NCI-H524 (cell line): ENCODE measurements at regions not wholly inside any gene's neighbourhood (a gene's known extent, or its start where the extent isn't known, plus 50 kb on each side); places are given as distances from the start of the nearest gene placed in this dataset.

Experiments used
- DNase-seq, 2 experiments: peaks; one replicate each; lab custom pipeline; 2025; lab: John Stamatoyannopoulos, UW

DNA sequence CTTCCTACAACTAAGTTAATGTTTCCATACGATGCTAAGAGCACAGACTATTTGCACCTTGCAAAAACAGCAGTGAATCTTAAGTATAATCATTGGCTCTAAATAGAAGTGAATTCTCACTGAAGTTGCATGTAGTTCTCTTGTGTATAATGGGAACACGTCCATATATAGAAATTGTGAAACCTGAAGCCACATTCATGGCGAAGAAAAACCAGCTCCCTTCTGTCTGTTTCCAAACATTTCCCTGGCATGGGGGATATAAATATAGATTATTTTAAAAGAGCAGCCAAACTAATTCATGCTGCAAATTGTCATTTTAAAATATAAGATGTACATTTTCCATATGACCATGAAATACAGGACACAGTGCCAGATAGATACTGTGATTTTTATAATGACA, 71.1 kb downstream of the TRAM1L1 start:
- no peak for DNase-seq

- no peak for DNase-seq
These were observed 74.7 kb downstream of the TRAM1L1 start for GRCh38 chr4:117010671-117011070.

GRCh38 chr4:117001077-117001476, 84.3 kb downstream of the TRAM1L1 start:
- peak; percentile 4 to 30 for DNase-seq

DNA sequence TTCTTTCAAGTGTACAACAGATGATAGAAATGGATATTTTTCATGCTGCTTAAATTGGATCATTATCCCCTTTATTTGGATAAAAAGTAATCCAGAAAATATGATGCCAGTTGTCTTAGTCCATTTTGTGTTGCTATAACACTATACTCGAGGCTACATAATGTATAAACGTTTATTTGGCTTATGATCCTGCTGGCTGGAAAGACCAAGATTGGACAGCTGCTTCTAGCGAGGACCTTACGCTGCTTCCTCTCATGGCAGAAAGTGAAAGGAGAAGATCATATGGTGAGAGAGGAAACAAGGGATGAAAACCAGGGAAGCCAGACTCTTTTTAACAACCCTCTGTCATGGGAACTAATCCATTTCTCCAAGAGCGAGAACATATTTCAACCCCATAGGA, 102.7 kb downstream of the TRAM1L1 start:
- DNase-seq, result peak; percentile 41 to 72

- DNase-seq, result peak; percentile 15 to 66
These were observed 104.9 kb downstream of the TRAM1L1 start for GRCh38 chr4:116980436-116980835.

GRCh38 chr4:116959045-116959444, 126.3 kb downstream of the TRAM1L1 start:
- no peak for DNase-seq

GRCh38 chr4:116953947-116954346, 131.4 kb downstream of the TRAM1L1 start:
- DNase-seq, result no peak

DNA sequence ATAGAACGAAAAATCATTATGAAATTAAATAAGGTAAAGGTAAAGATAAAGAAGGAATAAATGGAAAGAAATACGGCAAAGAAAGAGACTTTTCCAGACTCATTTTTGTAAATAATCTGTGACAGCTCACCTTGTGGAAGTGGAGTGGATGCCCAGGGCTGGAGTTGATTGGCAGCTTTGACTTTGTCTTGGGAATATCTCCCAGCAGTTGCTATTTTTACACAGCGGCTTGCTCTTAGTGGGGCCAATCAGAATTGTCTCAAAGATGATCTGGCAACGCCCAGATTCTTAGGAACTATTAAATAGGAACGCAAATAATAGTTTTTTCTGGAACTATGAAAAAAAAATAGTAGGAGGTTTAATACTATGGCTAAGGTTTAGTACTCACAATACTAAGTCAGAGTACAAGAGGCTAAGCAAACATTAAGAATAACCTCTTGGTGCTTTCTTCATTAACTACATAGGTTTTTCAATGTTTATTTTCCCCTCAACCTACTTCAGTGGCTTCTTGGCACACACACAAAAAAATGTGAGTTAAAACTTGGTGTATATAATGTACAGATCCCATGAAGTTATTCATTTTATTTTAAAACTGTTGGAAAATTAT, 132.7 kb downstream of the TRAM1L1 start:
- DNase-seq, result no peak

GRCh38 chr4:116949856-116950255, 135.5 kb downstream of the TRAM1L1 start:
- peak in 1 of 2 experiments; percentile 0 for DNase-seq

- peak in 1 of 2 experiments; percentile 21 for DNase-seq
These were observed 143.1 kb downstream of the TRAM1L1 start for GRCh38 chr4:116942315-116942714.

DNA sequence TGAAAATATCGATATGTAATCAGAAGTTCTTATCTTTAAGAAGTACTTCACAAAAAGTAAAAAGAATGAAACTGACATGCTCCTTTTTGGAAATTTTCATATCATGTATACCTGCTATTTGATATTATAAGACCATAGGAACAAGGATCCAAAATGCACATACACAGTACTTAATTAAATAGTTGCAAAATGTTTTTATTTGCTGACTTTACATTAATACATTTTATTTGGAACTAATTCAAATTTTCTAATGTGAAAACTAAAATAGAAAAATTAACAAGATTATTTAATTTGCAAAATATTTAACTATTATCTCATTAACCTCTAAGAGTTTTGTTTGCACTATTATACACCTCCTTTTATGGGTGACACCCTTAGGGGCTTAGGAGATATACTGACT, 155.0 kb downstream of the TRAM1L1 start:
- no peak for DNase-seq

GRCh38 chr4:116926631-116927295, 158.6 kb downstream of the TRAM1L1 start:
- DNase-seq, result peak in 1 of 2 experiments; percentile 0

- DNase-seq, result peak in 1 of 2 experiments; percentile 15
These were observed 159.4 kb downstream of the TRAM1L1 start for GRCh38 chr4:116925900-116926457.

DNA sequence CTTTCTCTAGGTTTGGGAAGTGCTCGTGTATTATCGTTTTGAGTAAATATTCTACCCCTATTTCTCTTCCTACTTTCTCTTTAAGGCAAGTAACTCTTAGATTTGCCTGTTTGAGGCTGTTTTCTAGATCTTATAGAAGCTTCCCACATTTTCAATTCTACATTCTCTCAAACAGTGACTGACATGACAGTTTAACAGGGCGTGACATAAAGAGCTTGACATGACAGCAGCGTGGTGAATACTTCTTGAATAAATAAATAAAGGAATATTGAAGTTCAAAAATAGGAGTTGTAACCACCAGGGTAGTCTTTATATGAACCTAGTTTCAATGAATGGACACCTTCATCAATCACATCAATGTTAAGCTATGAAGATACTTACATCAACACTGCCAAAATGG, 162.0 kb downstream of the TRAM1L1 start:
- DNase-seq, result no peak

DNA sequence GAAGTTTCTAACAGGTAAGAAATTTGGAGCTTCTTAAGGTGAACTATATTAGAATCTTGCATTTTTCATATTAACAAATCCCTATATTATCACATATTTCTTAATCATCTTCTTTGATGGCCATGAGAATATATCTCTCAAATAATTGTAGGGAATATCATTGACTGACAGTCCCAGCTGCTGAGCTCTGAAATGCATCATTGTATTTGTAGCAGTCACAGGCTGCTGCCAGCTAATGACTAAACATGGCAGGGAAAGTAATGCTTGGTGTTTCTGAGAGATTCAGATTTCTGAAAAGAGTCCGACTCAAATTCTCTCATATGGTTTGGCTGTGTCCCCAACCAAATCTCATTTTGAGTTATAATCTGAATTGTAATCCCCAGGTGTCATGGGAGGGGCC, 171.9 kb downstream of the TRAM1L1 start:
- DNase-seq, result no peak

- DNase-seq, result no peak
These were observed 178.6 kb downstream of the TRAM1L1 start for GRCh38 chr4:116906758-116907157.

DNA sequence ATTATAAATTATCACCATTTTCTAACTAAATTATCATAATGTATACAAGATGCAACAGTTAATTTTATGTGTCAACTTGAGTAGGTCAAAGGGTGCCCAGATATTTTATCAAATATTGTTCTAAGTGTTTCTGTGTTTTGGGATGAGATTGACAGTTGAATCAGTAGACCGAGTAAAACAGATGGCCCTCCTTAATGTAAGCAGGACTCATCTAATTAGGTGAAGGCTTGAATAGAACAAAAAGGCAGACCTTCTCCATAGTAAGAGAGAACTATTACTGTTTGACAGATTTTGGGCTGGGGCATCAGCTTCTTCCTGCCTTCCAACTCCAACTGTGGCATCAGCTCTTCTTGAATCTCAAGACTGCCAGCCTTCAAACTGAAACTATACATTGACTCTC, 185.8 kb downstream of the TRAM1L1 start:
- peak; percentile 19 to 63 for DNase-seq

DNA sequence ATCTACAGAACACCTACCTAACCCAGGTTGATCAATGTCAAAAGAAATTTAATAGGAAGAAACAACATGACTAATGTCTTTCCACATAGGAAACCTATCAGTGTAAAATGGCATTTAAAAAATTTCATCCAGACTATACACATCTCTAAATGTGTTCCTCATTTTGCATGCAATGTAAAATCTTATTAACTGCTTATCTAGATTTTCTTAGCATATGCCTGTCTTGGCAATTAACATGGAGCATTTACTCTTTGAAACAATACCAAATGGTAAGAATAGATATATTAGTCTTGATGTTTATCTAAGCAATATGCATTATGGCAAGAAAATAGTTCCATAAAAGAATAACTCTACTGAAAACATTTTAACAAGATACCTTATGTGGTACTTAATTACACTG, 199.8 kb downstream of the TRAM1L1 start:
- no peak for DNase-seq

- no peak for DNase-seq
These were observed 202.9 kb downstream of the TRAM1L1 start for GRCh38 chr4:116882503-116882902.

- DNase-seq, result no peak
These were observed 204.3 kb downstream of the TRAM1L1 start for GRCh38 chr4:116881077-116881476.

DNA sequence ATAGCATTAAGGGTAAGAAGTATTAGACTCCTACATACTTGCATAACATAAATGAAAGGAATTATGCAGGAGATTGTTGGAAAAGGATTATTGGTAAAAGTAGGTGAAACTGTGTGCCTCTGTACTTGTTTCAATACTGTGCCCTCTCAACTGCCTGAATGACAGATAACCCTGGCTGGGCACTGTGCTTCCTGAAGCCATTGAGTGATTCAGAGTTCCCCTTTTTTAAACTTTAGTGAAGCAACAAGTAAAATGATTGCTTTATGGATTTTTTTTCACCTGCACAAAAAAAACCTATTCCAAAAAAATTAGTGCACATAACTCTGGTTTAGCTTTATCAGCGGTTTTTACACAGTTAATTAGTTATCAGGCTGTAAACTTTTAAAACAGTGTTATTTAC, 204.8 kb downstream of the TRAM1L1 start:
- no peak for DNase-seq

GRCh38 chr4:116878280-116878679, 207.1 kb downstream of the TRAM1L1 start:
- DNase-seq, result no peak

DNA sequence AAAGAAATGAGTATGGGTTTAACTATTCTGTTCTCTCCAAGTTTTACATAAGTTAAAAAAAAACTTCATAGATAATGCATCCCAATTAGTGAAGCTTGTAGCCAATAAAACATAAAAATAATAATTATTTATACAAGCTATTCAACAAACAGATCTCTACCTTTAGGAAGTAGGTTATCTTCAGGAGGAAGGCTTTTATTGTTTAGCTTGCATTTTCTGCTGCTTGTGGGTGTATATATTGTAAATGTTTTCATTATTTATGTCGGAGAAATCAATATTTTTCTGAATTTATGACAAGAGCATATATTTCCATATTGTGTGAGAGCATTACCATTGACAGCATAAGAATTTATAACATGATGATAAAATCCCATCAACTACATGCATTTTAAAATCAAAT, 208.3 kb downstream of the TRAM1L1 start:
- DNase-seq, result no peak

GRCh38 chr4:116872941-116873340, 212.4 kb downstream of the TRAM1L1 start:
- no peak for DNase-seq
